HG02571 (cell line): ENCODE measurements at regions not wholly inside any gene's neighbourhood (a gene's known extent, or its start where the extent isn't known, plus 50 kb on each side); places are given as distances from the start of the nearest gene placed in this dataset.

Experiments
- ATAC-seq: cut with Tn5 transposase; IDR thresholded peaks from one replicate; pipeline ENCODE4 v1.9.1; 2021; ENCODE audit warnings: mild to moderate bottlenecking, moderate library complexity; ENCODE audit not compliant: unreplicated experiment

DNA sequence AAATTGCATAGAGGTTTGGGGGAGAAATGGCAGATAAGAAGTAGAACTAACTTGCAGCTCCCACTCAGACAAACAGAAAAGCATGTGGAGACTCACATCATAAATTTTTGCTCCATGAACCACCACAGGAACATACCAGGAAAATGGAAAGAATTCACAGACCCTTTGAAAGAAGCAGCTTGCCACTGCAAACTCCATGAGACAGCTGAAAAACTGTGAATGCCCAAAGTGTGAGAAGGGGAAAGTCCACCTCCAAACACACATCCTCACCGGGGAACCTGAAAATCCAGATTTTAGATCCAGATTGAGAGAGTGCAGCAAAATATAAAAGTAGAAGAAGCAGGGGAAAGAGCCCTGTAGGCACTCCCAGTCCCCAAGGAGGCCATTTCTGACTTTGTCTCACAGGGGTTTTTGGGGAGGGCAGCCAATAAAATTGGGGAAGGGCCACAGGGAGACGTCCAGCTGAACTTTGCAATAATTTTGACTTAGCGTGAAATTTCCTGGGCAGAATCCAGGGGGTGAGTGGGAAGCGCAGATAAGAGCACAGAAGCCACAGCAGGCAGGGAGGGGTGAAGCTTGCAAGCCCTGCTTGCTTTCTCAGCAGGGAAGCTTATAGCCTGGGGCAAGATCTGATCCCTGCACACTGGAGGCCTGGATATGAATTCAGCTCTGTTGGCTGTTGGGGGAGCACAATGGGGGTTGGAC is 183.4 kb upstream of the UBE2E2 start:
- no peak for ATAC-seq

GRCh38 chr3:23028294-23028693 is 174.8 kb upstream of the UBE2E2 start:
- no peak for ATAC-seq

DNA sequence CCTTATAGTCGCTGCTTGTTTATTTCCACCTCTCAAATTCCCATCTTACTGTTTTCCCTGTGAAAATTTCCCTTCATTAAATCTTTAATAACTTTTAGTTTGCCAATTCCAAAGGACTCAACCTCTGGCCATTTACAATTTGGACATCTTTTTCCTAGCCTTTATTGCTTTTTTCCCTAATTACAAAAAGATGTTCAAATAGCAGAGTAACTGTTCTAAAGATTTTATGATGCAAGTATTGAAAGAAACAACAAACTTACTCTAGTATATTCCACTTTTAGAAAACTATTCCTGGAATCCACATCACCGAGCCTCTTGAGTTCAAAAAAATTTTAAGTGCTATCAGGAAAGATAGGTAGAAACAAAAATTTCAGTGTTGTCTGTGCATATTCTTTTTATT is 174.1 kb upstream of the UBE2E2 start:
- no peak for ATAC-seq

- ATAC-seq, result no peak
Observed at GRCh38 chr3:23035927-23036640, 167.0 kb upstream of the UBE2E2 start.

DNA sequence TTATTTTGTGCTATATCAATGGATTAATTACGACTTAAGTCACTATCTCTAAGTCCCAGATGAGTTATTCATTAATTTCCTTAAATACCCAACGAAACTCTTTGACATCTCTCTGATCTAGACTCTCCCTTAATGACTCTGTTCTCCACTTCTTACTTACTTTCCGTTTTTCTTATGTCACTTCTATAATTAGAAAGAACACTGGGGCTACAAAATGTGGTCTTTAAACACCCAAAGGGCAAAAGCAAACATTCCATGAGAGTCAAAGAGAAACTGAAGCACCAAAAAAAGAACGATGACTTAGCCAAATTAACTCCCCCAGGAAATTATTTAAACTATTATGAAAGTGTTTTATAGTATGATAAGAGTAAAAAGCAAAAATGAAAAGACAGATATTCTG is 166.4 kb upstream of the UBE2E2 start:
- peak; percentile 66 for ATAC-seq

DNA sequence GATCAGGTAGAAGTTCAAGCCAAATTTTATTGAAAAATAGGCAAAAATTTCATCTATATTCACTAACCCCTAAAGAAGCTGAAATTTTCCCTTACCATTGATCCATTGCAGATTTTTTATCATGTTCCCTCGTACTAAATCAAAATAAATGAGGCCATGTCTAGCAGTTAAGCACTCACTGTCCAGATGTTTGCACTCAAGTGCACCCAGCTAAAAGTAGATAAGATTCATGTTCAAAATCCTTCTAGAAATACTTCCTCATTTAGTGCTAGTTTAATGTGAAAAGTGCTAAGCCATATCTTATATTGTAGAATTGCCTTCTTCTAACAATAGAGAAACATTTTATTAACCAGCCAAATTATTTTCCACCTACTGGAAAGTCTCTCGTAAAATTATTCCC is 164.7 kb upstream of the UBE2E2 start:
- ATAC-seq, result no peak

GRCh38 chr3:23041918-23042696 is 161.0 kb upstream of the UBE2E2 start:
- ATAC-seq, result no peak

GRCh38 chr3:23044463-23044862 is 158.7 kb upstream of the UBE2E2 start:
- ATAC-seq, result no peak

- ATAC-seq, result no peak
Observed at GRCh38 chr3:23046536-23046935, 156.6 kb upstream of the UBE2E2 start.

DNA sequence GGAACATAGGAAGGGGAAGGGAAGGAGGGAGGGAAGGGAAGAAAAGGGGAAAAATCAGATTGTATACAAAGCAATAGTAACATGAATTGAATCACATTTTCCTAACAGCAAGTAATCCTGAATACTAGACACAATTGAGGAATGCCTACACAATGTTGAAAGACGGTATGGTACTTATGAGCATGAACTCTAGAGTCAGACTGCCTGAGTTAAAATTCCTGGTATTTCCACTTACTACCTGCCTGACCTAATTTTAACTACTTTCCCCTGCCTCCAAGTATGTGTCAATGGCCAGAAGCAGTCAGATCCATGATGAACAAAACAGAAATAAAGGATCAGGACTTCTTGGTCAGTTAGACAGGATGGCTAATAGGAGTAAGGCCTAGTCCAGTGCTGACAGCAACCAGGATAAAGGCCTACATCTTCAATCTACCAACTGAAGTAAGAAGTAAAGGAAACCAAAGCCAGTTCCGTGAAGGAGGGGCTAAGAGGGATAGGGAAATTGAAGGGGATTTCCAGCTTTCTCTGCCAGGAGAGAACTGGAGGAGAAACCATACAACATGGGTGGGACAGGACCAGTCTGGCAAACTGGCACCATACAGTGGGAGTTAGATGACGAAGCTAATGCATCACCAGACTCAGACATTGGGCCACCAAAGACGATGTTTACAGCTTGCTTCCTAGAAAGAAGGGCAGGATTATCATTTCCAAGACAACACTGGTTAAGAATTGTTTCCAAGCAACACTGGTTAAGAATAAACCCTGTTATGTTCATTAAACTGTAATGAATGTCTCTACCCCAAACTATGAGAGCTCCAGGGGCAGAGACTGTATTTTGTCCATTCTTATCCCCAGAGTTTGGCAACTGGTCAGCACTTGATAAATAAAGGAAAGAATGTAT is 151.6 kb upstream of the UBE2E2 start:
- no peak for ATAC-seq

DNA sequence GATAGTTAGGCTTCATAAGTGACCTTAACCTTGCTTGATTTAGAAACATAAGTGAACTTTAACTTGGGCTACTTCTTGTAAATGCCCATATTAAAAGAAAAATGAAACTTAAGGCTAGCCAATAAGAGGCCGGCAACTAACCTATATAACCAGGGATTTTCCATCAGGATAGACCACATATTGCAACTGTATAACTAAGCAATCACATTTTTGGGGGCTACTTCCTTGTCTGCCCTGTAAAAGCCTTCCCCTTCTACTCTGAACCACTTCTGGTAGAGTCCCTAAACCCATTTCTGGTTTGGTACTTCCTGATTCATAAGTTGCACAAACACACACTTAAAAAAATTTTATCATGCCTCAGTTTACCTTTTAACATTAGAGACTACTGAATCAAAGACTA is 150.9 kb upstream of the UBE2E2 start:
- ATAC-seq, result no peak

GRCh38 chr3:23052620-23053019 is 150.5 kb upstream of the UBE2E2 start:
- no peak for ATAC-seq

GRCh38 chr3:23055733-23056376 is 147.3 kb upstream of the UBE2E2 start:
- ATAC-seq, result peak; percentile 66

- ATAC-seq, result no peak
Observed at GRCh38 chr3:23062582-23062981, 140.5 kb upstream of the UBE2E2 start.

DNA sequence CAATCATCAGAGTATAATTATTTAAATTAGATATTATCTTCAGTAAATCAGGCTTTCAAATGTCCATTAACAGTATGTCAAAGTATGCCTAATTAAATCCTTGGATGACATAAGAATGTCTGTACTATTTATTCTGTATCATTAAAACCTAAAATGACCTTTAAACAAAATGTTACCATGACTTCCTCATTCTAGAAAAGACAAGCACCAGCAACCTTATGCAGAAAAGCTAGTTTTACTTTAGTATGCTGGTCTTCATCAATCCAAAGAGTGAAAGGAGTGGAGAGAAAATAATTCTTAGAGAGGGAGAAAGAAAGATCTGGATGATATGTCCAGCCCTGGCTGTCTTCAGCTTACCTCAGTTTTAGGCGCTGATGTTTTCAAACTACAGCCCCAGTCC is 140.1 kb upstream of the UBE2E2 start:
- no peak for ATAC-seq

GRCh38 chr3:23067116-23067515 is 136.0 kb upstream of the UBE2E2 start:
- no peak for ATAC-seq

DNA sequence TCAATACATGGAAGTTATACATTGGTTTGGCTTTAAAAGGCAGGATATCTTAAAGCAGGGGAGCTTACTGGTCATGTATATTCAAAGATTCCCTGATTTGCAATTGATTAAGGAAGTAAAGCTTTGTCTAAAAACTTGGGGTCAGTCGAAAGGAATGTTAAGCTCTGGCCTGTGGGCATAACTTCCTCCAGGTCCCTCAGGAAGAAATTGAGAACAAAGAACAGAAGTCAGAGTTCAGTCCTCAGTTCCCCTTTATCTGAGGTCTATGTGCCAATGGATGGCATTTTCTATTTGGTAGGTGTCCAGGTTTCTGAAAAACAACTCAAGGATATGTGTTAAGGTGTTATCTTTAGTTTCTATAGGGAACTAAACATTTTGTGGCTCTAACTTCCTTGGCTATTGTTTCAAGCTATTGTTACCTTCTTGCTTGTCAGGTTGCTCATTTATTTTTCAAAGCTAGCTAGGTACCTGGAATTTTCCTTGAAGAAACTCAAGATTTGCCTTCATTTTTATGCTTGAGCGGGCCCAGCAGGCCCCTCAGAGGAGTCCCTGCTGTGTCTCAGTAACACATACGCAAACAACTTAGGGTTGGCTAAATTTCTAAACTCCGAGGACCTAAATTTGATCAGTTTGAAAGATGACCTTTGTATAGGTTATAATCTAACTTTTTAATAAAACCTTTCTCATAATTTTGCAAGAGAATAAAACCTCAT is 135.0 kb upstream of the UBE2E2 start:
- ATAC-seq, result no peak

DNA sequence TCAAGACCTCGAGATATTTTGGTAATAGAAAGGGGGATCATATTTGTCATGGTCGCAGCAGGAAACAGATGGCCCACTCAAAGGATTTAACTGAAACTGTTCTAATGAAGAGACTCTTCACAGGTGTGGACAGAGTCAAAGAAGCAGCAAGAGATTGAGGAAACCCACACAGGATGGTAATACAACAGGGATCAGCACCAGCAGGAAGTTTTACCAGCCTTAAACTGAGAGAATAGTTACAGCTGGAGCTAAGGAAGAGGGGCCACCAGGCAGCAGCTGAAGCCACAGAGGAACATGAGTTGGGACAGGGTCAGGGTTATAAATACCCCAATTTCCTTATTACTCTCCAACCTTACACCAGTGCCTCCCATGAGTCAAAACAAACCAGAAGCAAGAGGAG is 131.8 kb upstream of the UBE2E2 start:
- ATAC-seq, result peak; percentile 6

DNA sequence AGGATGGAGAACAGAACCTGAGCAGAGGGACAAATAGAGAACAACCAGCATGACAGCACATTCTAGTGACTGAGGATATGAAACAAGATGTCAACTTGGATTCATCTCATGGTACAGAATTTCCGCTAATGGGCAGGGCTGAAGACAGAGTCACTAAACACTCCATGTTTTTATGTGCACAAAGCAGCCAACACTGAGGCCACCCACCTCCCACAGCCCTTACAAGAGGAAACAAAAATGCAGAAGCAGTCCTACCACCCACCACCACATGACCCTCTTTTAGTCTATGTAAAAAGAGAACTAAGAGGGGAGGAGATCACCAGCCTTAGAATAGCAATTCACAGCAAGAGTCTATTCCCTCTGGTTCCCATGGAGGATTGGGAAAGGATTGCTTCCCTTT is 131.4 kb upstream of the UBE2E2 start:
- ATAC-seq, result peak; percentile 62

DNA sequence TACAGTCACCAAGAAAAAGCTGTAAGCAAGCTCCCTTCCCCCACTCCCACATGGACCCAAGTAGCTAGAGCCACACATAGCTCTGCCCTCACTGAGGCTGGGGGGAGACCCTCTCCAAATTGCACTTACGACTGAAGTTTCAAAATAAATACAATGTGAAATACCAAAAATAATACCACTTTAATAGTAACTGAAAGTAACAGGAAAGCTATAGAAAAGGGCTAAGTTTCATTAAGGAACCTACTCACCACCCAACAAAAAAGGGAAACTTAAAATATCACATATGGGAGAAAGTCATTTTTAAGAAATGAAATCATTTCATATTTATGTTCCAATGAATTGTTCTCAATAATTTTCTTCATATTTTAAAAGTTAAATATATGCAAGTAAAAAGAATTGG is 130.4 kb upstream of the UBE2E2 start:
- ATAC-seq, result no peak
